K562 (cell line): ENCODE measurements at regions not wholly inside any gene's neighbourhood (a gene's known extent, or its start where the extent isn't known, plus 50 kb on each side); places are given as distances from the start of the nearest gene placed in this dataset.

Experiments used
- CTBP1 ChIP-seq: fragments of 450-650 bp; IDR thresholded peaks from 2 replicates; pipeline ENCODE4 v1.6.1; 2016; ENCODE audit warnings: borderline replicate concordance
- ETV1 ChIP-seq: fragments of 450-650 bp; conservative IDR thresholded peaks from 2 replicates; pipeline ENCODE4 v1.6.1; 2016; ENCODE audit warnings: missing genetic modification characterization, control low read depth, low read depth, missing compliant biosample characterization
- GABPB1 ChIP-seq: sonication (generic); formaldehyde crosslinking; IDR thresholded peaks from 2 replicates; pipeline ENCODE4 v1.8.0; 2022; ENCODE audit warnings: mild to moderate bottlenecking, missing genetic modification reagents
- PCBP2 ChIP-seq: fragments of 200-400 bp; formaldehyde crosslinking; IDR thresholded peaks from 2 replicates; pipeline ENCODE4 v1.6.1; 2018; ENCODE audit warnings: low read length, low read depth, mild to moderate bottlenecking, moderate library complexity; ENCODE audit not compliant: poor library complexity, severe bottlenecking
- RBM22 ChIP-seq: fragments of 200-400 bp; formaldehyde crosslinking; IDR thresholded peaks from 2 replicates; pipeline ENCODE4 v1.6.1; 2018; ENCODE audit warnings: low read length, low read depth; ENCODE audit not compliant: poor library complexity, severe bottlenecking
- ZKSCAN3 ChIP-seq: fragments of 250-450 bp; sonication (Bioruptor Pico); IDR thresholded peaks from 2 replicates; pipeline ENCODE4 v1.4.0; 2020
- ZNF175 ChIP-seq: fragments of 200-800 bp; sonication (Bioruptor generic); IDR thresholded peaks from 2 replicates; pipeline ENCODE4 v1.6.1; 2016; ENCODE audit warnings: low read depth, mild to moderate bottlenecking, missing genetic modification characterization, missing compliant biosample characterization
- TF ChIP-seq, protein P1 (sequence below), 2 experiments: fragments of 450-650 bp in 1 of 2; sonication (generic) in 1 of 2; formaldehyde crosslinking in 1 of 2; IDR thresholded peaks; 2 replicates each; pipeline versions ENCODE4 v1.7.1 to v1.9.0; 2016 to 2022; ENCODE audit warnings: inconsistent platforms in 1 of 2, mild to moderate bottlenecking in 1 of 2, missing genetic modification reagents in 1 of 2

GRCh38 chr12:111056618-111057521 lies 136.5 kb upstream of the MYL2 start (continued):
- peak; percentile 66; the same call in 1 of the 2 replicates for TF ChIP-seq ZNF175 (CRISPR knock-in tag)
- no peak for TF ChIP-seq PCBP2
- TF ChIP-seq ETV1 = peak; percentile 95
- TF ChIP-seq RBM22 = no peak
- peak; percentile 63; the same call in 1 of the 2 replicates for TF ChIP-seq GABPB1
- no peak for TF ChIP-seq ZKSCAN3 (CRISPR knock-in tag)
- TF ChIP-seq, protein P1, sequence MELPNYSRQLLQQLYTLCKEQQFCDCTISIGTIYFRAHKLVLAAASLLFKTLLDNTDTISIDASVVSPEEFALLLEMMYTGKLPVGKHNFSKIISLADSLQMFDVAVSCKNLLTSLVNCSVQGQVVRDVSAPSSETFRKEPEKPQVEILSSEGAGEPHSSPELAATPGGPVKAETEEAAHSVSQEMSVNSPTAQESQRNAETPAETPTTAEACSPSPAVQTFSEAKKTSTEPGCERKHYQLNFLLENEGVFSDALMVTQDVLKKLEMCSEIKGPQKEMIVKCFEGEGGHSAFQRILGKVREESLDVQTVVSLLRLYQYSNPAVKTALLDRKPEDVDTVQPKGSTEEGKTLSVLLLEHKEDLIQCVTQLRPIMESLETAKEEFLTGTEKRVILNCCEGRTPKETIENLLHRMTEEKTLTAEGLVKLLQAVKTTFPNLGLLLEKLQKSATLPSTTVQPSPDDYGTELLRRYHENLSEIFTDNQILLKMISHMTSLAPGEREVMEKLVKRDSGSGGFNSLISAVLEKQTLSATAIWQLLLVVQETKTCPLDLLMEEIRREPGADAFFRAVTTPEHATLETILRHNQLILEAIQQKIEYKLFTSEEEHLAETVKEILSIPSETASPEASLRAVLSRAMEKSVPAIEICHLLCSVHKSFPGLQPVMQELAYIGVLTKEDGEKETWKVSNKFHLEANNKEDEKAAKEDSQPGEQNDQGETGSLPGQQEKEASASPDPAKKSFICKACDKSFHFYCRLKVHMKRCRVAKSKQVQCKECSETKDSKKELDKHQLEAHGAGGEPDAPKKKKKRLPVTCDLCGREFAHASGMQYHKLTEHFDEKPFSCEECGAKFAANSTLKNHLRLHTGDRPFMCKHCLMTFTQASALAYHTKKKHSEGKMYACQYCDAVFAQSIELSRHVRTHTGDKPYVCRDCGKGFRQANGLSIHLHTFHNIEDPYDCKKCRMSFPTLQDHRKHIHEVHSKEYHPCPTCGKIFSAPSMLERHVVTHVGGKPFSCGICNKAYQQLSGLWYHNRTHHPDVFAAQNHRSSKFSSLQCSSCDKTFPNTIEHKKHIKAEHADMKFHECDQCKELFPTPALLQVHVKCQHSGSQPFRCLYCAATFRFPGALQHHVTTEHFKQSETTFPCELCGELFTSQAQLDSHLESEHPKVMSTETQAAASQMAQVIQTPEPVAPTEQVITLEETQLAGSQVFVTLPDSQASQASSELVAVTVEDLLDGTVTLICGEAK (IDR thresholded peaks at IDR 0.05) = peak; percentile 85
- TF ChIP-seq, protein P1 (CRISPR knock-in tag; IDR thresholded peaks at IDR 0.05) = no peak
- TF ChIP-seq CTBP1 = peak; percentile 28; the same call in 1 of the 2 replicates
